ENCODE measurements at regions not wholly inside any gene's neighbourhood (a gene's known extent, or its start where the extent isn't known, plus 50 kb on each side); places are given as distances from the start of the nearest gene placed in this dataset.

DNA sequence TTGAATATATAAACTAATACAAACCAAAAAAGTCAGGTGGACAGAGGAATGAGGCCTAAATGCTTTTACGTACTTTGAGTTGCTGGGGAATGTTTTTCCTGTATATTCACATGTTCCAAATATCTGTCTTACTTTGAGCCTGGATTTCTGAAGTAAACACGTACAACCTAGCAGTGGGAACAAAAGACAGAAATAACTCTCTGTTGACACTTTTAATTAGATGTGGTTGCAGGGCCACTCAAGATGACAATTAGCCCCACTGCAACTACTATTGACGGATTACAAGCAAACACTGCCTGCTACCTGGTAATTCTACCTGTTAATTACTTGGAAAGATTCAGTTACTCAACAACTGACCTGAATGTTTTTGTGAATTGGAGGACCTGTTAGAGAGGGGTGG, 196.9 kb downstream of the TTLL7 start:
- H3K4me3 ChIP-seq (ENCODE audit: low read depth, low read length): no peak overlapping the region
- DNase-seq (ENCODE audit: low read depth): no peak
- TF ChIP-seq, protein P1, sequence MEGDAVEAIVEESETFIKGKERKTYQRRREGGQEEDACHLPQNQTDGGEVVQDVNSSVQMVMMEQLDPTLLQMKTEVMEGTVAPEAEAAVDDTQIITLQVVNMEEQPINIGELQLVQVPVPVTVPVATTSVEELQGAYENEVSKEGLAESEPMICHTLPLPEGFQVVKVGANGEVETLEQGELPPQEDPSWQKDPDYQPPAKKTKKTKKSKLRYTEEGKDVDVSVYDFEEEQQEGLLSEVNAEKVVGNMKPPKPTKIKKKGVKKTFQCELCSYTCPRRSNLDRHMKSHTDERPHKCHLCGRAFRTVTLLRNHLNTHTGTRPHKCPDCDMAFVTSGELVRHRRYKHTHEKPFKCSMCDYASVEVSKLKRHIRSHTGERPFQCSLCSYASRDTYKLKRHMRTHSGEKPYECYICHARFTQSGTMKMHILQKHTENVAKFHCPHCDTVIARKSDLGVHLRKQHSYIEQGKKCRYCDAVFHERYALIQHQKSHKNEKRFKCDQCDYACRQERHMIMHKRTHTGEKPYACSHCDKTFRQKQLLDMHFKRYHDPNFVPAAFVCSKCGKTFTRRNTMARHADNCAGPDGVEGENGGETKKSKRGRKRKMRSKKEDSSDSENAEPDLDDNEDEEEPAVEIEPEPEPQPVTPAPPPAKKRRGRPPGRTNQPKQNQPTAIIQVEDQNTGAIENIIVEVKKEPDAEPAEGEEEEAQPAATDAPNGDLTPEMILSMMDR (conservative IDR thresholded peaks at IDR 0.05; ENCODE audit: low read depth, low read length): no peak

DNA sequence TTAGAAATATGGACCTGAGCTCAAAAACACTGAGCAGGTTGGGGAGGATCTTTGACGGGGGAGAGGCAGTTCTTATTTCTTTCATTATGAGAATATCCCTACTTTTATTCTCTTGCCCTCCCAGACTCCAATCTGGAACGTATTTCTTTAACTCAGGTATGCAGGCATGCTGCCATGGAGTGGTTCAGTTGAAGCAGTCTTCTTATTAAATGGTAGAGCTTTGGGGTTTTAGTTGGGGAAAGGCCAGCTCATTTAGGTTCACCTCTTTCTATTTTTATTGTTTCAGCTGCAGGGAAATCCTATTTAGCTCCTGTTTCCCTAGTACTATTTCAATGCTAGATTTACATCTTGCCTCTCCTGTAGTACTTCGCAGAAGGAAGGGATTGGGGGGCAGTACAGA, 198.9 kb downstream of the TTLL7 start:
- H3K4me3 ChIP-seq (ENCODE audit: low read depth, low read length): no peak overlapping the region
- no peak for DNase-seq (ENCODE audit: low read depth)
- TF ChIP-seq, protein P1 (conservative IDR thresholded peaks at IDR 0.05; ENCODE audit: low read depth, low read length): no peak

DNA sequence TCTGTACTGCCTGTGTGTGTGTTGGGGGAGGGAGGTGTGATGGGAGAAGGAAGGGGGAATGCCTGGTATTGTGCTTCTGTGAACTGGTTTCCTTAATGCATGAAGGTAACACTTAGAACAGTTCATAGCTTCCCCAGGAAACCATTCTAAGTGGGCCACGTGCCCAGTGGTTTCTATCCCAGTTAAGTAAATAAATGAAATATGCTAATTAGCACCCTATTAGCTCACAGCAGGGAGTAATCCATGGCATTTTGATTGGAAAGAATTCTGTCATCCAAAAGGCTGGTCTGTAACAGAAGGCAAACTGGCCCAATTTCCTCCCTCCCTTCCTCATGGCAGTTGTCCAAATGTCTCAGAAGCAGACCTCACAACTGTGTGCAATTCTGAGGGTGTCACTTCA, 199.3 kb downstream of the TTLL7 start:
- H3K4me3 ChIP-seq (ENCODE audit: low read depth, low read length): no peak overlapping the region
- no peak for DNase-seq (ENCODE audit: low read depth)
- TF ChIP-seq, protein P1 (conservative IDR thresholded peaks at IDR 0.05; ENCODE audit: low read depth, low read length): no peak

DNA sequence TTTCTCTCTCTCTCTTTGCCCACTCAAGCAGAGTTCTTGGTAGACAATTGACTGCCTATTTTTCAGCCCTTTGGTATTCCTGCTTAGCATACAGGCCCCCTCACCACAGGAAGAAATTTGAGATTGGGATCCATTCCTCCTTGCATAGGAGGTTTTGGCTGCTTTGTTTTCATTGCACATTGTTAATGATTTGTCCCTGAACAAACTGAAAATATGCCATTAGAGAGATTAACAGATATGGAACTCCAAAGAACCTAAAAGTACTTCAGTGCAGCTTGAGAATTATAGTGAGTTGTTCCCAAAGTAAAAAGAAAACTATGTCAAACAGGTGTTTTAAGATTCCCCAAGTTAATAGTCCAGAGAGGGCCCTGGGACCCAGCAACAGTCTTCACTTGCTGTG, 200.0 kb downstream of the TTLL7 start:
- no peak for DNase-seq (ENCODE audit: low read depth)
- TF ChIP-seq, protein P1 (conservative IDR thresholded peaks at IDR 0.05; ENCODE audit: low read depth, low read length): no peak
- no peak overlapping the region for H3K4me3 ChIP-seq (ENCODE audit: low read depth, low read length)

DNA sequence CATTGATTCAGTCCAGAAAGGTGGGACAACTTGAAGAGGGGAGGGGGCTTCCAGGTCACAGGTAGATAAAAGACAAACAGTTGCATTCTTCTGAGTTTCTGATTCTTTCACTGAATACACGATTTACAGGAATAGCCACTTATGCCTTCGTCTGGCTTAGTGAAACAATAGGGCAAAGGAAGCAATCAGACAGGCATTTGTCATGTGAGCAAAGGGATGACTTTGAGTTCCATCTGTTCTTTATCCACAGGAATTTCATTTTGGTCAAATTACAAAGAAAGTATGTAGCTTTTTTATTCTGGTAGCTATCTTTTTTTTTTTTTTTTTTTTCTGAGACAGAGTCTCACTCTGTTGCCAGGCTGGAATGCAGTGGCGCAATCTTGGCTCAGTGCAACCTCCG, 202.5 kb downstream of the TTLL7 start:
- TF ChIP-seq, protein P1 (conservative IDR thresholded peaks at IDR 0.05; ENCODE audit: low read depth, low read length): no peak
- no peak for DNase-seq (ENCODE audit: low read depth)
- H3K4me3 ChIP-seq (ENCODE audit: low read depth, low read length): no peak overlapping the region

DNA sequence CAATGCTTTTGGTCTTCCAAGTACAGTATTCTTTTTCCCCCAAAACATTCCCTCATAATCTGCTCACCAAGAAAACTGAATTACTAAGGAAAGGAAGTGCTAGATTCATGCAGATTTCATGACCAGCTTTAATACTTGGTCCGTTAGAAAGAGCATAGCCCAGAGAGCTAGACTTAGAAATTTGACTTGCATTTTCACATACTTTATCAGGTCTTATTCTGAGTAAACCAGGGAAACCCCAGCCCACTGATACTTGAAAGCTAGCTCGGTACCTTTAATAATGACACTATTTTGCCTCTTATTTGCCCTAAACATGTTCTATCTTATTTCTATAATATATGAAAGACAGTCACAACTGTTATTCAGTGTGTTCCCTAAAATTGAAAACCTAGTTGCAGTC, 204.5 kb downstream of the TTLL7 start:
- TF ChIP-seq, protein P1 (conservative IDR thresholded peaks at IDR 0.05; ENCODE audit: low read depth, low read length): no peak
- no peak for DNase-seq (ENCODE audit: low read depth)

DNA sequence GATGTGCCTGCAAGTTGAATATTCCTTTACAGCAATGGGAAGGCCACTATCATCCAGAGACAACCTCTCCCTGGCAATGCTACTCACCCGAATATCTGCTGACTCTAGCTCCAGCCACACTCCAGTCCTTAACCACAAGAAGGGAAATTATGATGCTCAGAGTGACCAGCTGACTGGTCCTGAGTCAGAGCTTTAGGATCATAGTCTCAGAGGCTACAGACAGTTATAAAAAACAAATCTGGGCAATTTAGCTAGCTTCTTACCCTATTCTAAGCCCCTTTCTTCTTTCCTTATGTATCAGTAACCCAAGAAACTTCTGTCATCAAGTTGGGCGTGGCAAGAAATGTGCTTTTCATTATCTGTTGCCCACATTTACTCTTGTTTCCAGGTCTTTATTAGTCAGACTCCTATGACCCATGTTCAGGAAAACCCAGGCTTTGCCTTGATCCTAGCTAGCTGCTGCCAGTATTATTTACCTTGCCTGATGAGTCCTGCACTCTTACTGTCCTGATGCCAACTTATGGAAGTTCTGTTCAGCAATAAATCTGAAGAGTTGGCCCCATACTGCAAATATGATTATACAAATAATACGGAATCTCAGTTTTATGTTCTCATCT, 207.0 kb downstream of the TTLL7 start:
- TF ChIP-seq, protein P1 (conservative IDR thresholded peaks at IDR 0.05; ENCODE audit: low read depth, low read length): no peak
- H3K4me3 ChIP-seq (ENCODE audit: low read depth, low read length): no peak overlapping the region
- DNase-seq (ENCODE audit: low read depth): no peak

More for the DNA sequence above, 204.5 kb downstream of the TTLL7 start:
- no peak overlapping the region for H3K4me3 ChIP-seq (ENCODE audit: low read depth, low read length)

Data from epithelial cell of proximal tubule (primary cell).